Lung (tissue), 11 donors: ENCODE measurements at regions not wholly inside any gene's neighbourhood (a gene's known extent, or its start where the extent isn't known, plus 50 kb on each side); places are given as distances from the start of the nearest gene placed in this dataset.

Source experiments
- ATAC-seq: fragments of 200-7000 bp; cut with Tn5 transposase; one replicate; pipeline ENCODE4 v1.9.1; 2020; ENCODE audit warnings: moderate number of reproducible peaks; ENCODE audit not compliant: insufficient read depth, low FRiP score
- DNase-seq, 3 donors: peaks; one replicate each; pipeline ENCODE4 v3.0.0-alpha.2; 2013 to 2017
- H3K27ac ChIP-seq, 2 donors: one replicate each; pipeline ENCODE4 v1.5.1; 2013; ENCODE audit warnings: mild to moderate bottlenecking in 2 of 2, moderate library complexity in 2 of 2, control low read depth in 1 of 2, inconsistent platforms in 1 of 2, low read depth in 1 of 2, low read length in 1 of 2
- H3K27me3 ChIP-seq, 3 donors: one replicate each; pipeline ENCODE4 v1.5.1; 2013; ENCODE audit warnings: low read length in 2 of 3; ENCODE audit not compliant: control insufficient read depth in 3 of 3, insufficient read depth in 3 of 3
- H3K36me3 ChIP-seq, 4 donors: one replicate each; pipeline ENCODE4 v1.5.1; 2013; ENCODE audit warnings: low read length in 4 of 4, mild to moderate bottlenecking in 1 of 4, moderate library complexity in 1 of 4; ENCODE audit not compliant: control insufficient read depth in 4 of 4, insufficient read depth in 4 of 4
- H3K4me1 ChIP-seq, 5 donors: one replicate each; pipeline ENCODE4 v1.5.1; 2013; ENCODE audit warnings: low read length in 5 of 5, mild to moderate bottlenecking in 2 of 5, moderate library complexity in 1 of 5; ENCODE audit not compliant: control insufficient read depth in 5 of 5, insufficient read depth in 5 of 5
- H3K4me3 ChIP-seq: one replicate; pipeline ENCODE4 v1.5.1; 2013; ENCODE audit warnings: mild to moderate bottlenecking, control low read depth, moderate library complexity
- H3K9ac ChIP-seq, 2 donors: one replicate each; pipeline ENCODE4 v1.5.1; 2013; ENCODE audit warnings: low read length in 2 of 2, control low read depth in 1 of 2; ENCODE audit not compliant: insufficient read depth in 1 of 2
- H3K9me3 ChIP-seq, 4 donors: one replicate each; pipeline ENCODE4 v1.5.1; 2013; ENCODE audit warnings: low read length in 3 of 4, mild to moderate bottlenecking in 1 of 4, moderate library complexity in 1 of 4; ENCODE audit not compliant: control insufficient read depth in 4 of 4, insufficient read depth in 3 of 4
- CTCF ChIP-seq: IDR thresholded peaks from 2 replicates; pipeline ENCODE4 v1.5.1; 2012; ENCODE audit warnings: mild to moderate bottlenecking; ENCODE audit errors: control extremely low read depth, extremely low read depth
- WGBS, 2 donors: extraction: QIAGEN DNeasy Blood & Tissue Kit; methylation state at CpG; one replicate each; pipeline ENCODE4 v1.1.7; 2013; 5-methylcytosine and 5-hydroxymethylcytosine counted together
- donor health status: control.
- donor health status: control.
- donor health status: Bipolar disorder and iron deficiency.
- donor health status: healthy.
- donor health status: DM: yes; HTN: yes; CAD: no.

- Histone ChIP-seq H3K36me3 (no peaks in the 10 kb centered on the region), H3K4me3 (no peak overlapping the region), H3K4me1 (no peaks in the 10 kb centered on the region), H3K9me3 (no peaks in the 10 kb centered on the region), H3K27me3 (no peaks in the 10 kb centered on the region), H3K27ac (no peak overlapping the region), H3K9ac (no peak overlapping the region)
- no peak for TF ChIP-seq CTCF
- no peak for ATAC-seq
- no peak for DNase-seq
These were observed 77.1 kb upstream of the VSTM2A start for GRCh38 chr7:54465095-54465494.

DNA sequence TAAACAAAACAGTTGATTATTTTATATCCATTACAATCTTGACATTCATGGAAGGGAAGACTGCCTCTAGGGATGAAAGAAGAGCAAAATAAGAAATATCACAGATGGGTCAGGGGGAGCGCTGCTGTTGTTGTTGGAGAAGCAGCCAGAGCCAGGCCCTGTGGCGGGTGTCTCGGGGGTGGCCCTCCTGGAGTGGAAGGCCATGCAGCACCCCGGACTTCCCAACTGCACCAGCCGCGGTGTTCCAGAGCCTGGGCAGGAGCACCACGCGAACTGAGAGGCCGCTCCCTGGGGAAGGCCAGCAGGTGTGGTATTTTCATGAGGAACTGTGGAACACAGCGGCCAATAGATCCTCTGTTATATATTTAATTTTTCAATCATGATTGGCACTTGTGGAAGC is 72.4 kb upstream of the VSTM2A start:
- no peak overlapping the region for H3K4me3 ChIP-seq
- H3K9ac ChIP-seq, result no peak overlapping the region
- H3K9me3 ChIP-seq, result peaks cover 0 to 5% (median 2%) of the 10 kb centered on the region in 4 donors
- no peak for DNase-seq
- H3K27ac ChIP-seq, result no peak overlapping the region
- no peaks in the 10 kb centered on the region for H3K4me1 ChIP-seq
- TF ChIP-seq CTCF, result no peak
- no peaks in the 10 kb centered on the region for H3K27me3 ChIP-seq
- ATAC-seq, result no peak
- H3K36me3 ChIP-seq, result no peaks in the 10 kb centered on the region
- 93 to 97% methylated on average over 10 of the region's 10 CpGs for WGBS, 2 donors

DNA sequence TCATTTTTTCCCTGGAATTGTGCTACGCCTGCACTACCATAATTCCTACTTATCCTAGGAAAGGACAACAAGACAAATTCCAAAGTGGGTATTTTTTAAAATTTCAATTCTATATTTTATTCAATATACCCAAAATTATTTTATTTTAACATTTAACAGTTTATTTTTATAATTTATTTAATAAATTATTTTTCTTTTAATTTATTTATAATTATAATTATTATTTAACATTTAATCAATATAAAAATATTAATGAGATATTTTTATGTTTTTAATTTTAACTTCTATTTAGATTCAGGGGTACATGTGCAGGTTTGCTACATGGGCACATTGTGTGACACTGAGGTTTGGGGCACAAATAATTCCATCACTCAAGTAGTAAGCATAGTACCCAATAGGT is 65.6 kb upstream of the VSTM2A start:
- H3K4me1 ChIP-seq, result no peaks in the 10 kb centered on the region
- no peak for ATAC-seq
- H3K27ac ChIP-seq, result no peak overlapping the region
- no peak overlapping the region for H3K4me3 ChIP-seq
- H3K36me3 ChIP-seq, result no peaks in the 10 kb centered on the region
- H3K27me3 ChIP-seq, result no peaks in the 10 kb centered on the region
- H3K9ac ChIP-seq, result no peak overlapping the region
- 86 to 94% methylated on average over 1 of the region's 1 CpG for WGBS, 2 donors
- H3K9me3 ChIP-seq, result no peaks in the 10 kb centered on the region
- TF ChIP-seq CTCF, result no peak
- DNase-seq, result no peak

- Histone ChIP-seq H3K27ac (no peak overlapping the region), H3K27me3 (no peaks in the 10 kb centered on the region), H3K36me3 (no peaks in the 10 kb centered on the region), H3K4me1 (no peaks in the 10 kb centered on the region), H3K4me3 (no peak overlapping the region), H3K9me3 (no peaks in the 10 kb centered on the region), H3K9ac (no peak overlapping the region)
- no peak for DNase-seq
- ATAC-seq, result no peak
- no peak for TF ChIP-seq CTCF
- 80 to 99% methylated on average over 1 of the region's 1 CpG for WGBS, 2 donors
These were observed 65.1 kb upstream of the VSTM2A start for GRCh38 chr7:54477083-54477482.
